ENCODE measurements at regions not wholly inside any gene's neighbourhood (a gene's known extent, or its start where the extent isn't known, plus 50 kb on each side); places are given as distances from the start of the nearest gene placed in this dataset.
A peak's percentile ranks its signal among the peaks of the same experiment; 100 is the strongest.

GRCh38 chr11:70872955-70873735 is 379.2 kb downstream of the SHANK2 start:
- peak; percentile 83 for DNase-seq
- Histone ChIP-seq H3K27me3 (ENCODE audit: control insufficient read depth, insufficient read depth, low read length) (no peaks in the 10 kb centered on the region), H3K4me3 (ENCODE audit: insufficient read depth, low read depth, low read length) (no peak overlapping the region), H3K36me3 (replicated peaks; ENCODE audit: control insufficient read depth, insufficient read depth, low read length) (no peaks in the 10 kb centered on the region)

- H3K36me3 ChIP-seq (replicated peaks; ENCODE audit: control insufficient read depth, insufficient read depth, low read length), result no peaks in the 10 kb centered on the region
- no peak for DNase-seq
- H3K4me3 ChIP-seq (ENCODE audit: insufficient read depth, low read depth, low read length), result no peak overlapping the region
- H3K27me3 ChIP-seq (ENCODE audit: control insufficient read depth, insufficient read depth, low read length), result no peaks in the 10 kb centered on the region
These were observed 378.5 kb downstream of the SHANK2 start for GRCh38 chr11:70873736-70874412.

GRCh38 chr11:70876685-70877084 is 375.7 kb downstream of the SHANK2 start:
- no peak for DNase-seq
- H3K4me3 ChIP-seq (ENCODE audit: insufficient read depth, low read depth, low read length), result no peak overlapping the region

GRCh38 chr11:70877151-70877550 is 375.2 kb downstream of the SHANK2 start:
- H3K36me3 ChIP-seq (replicated peaks; ENCODE audit: control insufficient read depth, insufficient read depth, low read length), result no peaks in the 10 kb centered on the region
- H3K4me3 ChIP-seq (ENCODE audit: insufficient read depth, low read depth, low read length), result no peak overlapping the region
- no peak for DNase-seq
- no peaks in the 10 kb centered on the region for H3K27me3 ChIP-seq (ENCODE audit: control insufficient read depth, insufficient read depth, low read length)

More at GRCh38 chr11:70876685-70877084, 375.7 kb downstream of the SHANK2 start:
- no peaks in the 10 kb centered on the region for H3K27me3 ChIP-seq (ENCODE audit: control insufficient read depth, insufficient read depth, low read length)
- H3K36me3 ChIP-seq (replicated peaks; ENCODE audit: control insufficient read depth, insufficient read depth, low read length), result no peaks in the 10 kb centered on the region

- Histone ChIP-seq H3K27me3 (ENCODE audit: control insufficient read depth, insufficient read depth, low read length) (no peaks in the 10 kb centered on the region), H3K4me3 (ENCODE audit: insufficient read depth, low read depth, low read length) (no peak overlapping the region), H3K36me3 (replicated peaks; ENCODE audit: control insufficient read depth, insufficient read depth, low read length) (no peaks in the 10 kb centered on the region)
- DNase-seq, result no peak
These were observed 374.0 kb downstream of the SHANK2 start for GRCh38 chr11:70878366-70878765.

- Histone ChIP-seq H3K4me3 (ENCODE audit: insufficient read depth, low read depth, low read length) (no peak overlapping the region), H3K27me3 (ENCODE audit: control insufficient read depth, insufficient read depth, low read length) (no peaks in the 10 kb centered on the region), H3K36me3 (replicated peaks; ENCODE audit: control insufficient read depth, insufficient read depth, low read length) (no peaks in the 10 kb centered on the region)
- no peak for DNase-seq
These were observed 372.6 kb downstream of the SHANK2 start for GRCh38 chr11:70879601-70880285.

- H3K27me3 ChIP-seq (ENCODE audit: control insufficient read depth, insufficient read depth, low read length), result no peaks in the 10 kb centered on the region
- H3K4me3 ChIP-seq (ENCODE audit: insufficient read depth, low read depth, low read length), result no peak overlapping the region
- no peak for DNase-seq
- no peaks in the 10 kb centered on the region for H3K36me3 ChIP-seq (replicated peaks; ENCODE audit: control insufficient read depth, insufficient read depth, low read length)
These were observed 372.0 kb downstream of the SHANK2 start for GRCh38 chr11:70880416-70880815.

GRCh38 chr11:70881948-70882715 is 370.2 kb downstream of the SHANK2 start:
- Histone ChIP-seq H3K27me3 (ENCODE audit: control insufficient read depth, insufficient read depth, low read length) (no peaks in the 10 kb centered on the region), H3K36me3 (replicated peaks; ENCODE audit: control insufficient read depth, insufficient read depth, low read length) (no peaks in the 10 kb centered on the region), H3K4me3 (ENCODE audit: insufficient read depth, low read depth, low read length) (no peak overlapping the region)
- no peak for DNase-seq

GRCh38 chr11:70882716-70883085 is 369.7 kb downstream of the SHANK2 start:
- H3K36me3 ChIP-seq (replicated peaks; ENCODE audit: control insufficient read depth, insufficient read depth, low read length), result no peaks in the 10 kb centered on the region
- no peaks in the 10 kb centered on the region for H3K27me3 ChIP-seq (ENCODE audit: control insufficient read depth, insufficient read depth, low read length)
- no peak for DNase-seq
- no peak overlapping the region for H3K4me3 ChIP-seq (ENCODE audit: insufficient read depth, low read depth, low read length)

- Histone ChIP-seq H3K27me3 (ENCODE audit: control insufficient read depth, insufficient read depth, low read length) (no peaks in the 10 kb centered on the region), H3K36me3 (replicated peaks; ENCODE audit: control insufficient read depth, insufficient read depth, low read length) (no peaks in the 10 kb centered on the region), H3K4me3 (ENCODE audit: insufficient read depth, low read depth, low read length) (no peak overlapping the region)
- no peak for DNase-seq
These were observed 368.9 kb downstream of the SHANK2 start for GRCh38 chr11:70883323-70883940.

- Histone ChIP-seq H3K27me3 (ENCODE audit: control insufficient read depth, insufficient read depth, low read length) (no peaks in the 10 kb centered on the region), H3K4me3 (ENCODE audit: insufficient read depth, low read depth, low read length) (no peak overlapping the region), H3K36me3 (replicated peaks; ENCODE audit: control insufficient read depth, insufficient read depth, low read length) (no peaks in the 10 kb centered on the region; the same call in 1 of the 2 replicates)
- no peak for DNase-seq
These were observed 368.3 kb downstream of the SHANK2 start for GRCh38 chr11:70883973-70884623.

- Histone ChIP-seq H3K27me3 (ENCODE audit: control insufficient read depth, insufficient read depth, low read length) (no peaks in the 10 kb centered on the region), H3K36me3 (replicated peaks; ENCODE audit: control insufficient read depth, insufficient read depth, low read length) (no peaks in the 10 kb centered on the region; the same call in none of the 2 replicates), H3K4me3 (ENCODE audit: insufficient read depth, low read depth, low read length) (no peak overlapping the region)
- no peak for DNase-seq
These were observed 366.8 kb downstream of the SHANK2 start for GRCh38 chr11:70885281-70886231.

GRCh38 chr11:70886256-70886655 is 366.1 kb downstream of the SHANK2 start:
- no peak overlapping the region for H3K4me3 ChIP-seq (ENCODE audit: insufficient read depth, low read depth, low read length)
- H3K36me3 ChIP-seq (replicated peaks; ENCODE audit: control insufficient read depth, insufficient read depth, low read length), result no peaks in the 10 kb centered on the region; the same call in none of the 2 replicates
- DNase-seq, result no peak
- H3K27me3 ChIP-seq (ENCODE audit: control insufficient read depth, insufficient read depth, low read length), result no peaks in the 10 kb centered on the region

All from H7 (cell line).